ENCODE measurements at regions not wholly inside any gene's neighbourhood (a gene's known extent, or its start where the extent isn't known, plus 50 kb on each side); places are given as distances from the start of the nearest gene placed in this dataset.

- TF ChIP-seq PRDM2 (tag by site-specific recombination; IDR thresholded peaks at IDR 0.05; ENCODE audit: borderline replicate concordance), result no peak
- no peak for TF ChIP-seq ZNF112 (tag by site-specific recombination; IDR thresholded peaks at IDR 0.05)
- no peak for TF ChIP-seq ZNF221 (tag by site-specific recombination; IDR thresholded peaks at IDR 0.05; ENCODE audit: borderline replicate concordance)
- no peak for TF ChIP-seq ZNF211 (tag by site-specific recombination; IDR thresholded peaks at IDR 0.05; ENCODE audit: low read depth)
- no peak for TF ChIP-seq ZIC2 (tag by site-specific recombination; IDR thresholded peaks at IDR 0.05)
- no peak for TF ChIP-seq ZNF707 (tag by site-specific recombination; IDR thresholded peaks at IDR 0.05)
- TF ChIP-seq EGR2 (tag by site-specific recombination; IDR thresholded peaks at IDR 0.05; ENCODE audit: low read depth), result no peak
Measured at GRCh38 chr14:96746101-96746500, 51.1 kb upstream of the VRK1 start (continued).

- Histone ChIP-seq H3K4me1 (ENCODE audit: control insufficient read depth, insufficient read depth, low read length) (no peaks in the 10 kb centered on the region), H3K4me3 (ENCODE audit: low read depth, low read length) (no peak overlapping the region), H3K36me3 (ENCODE audit: control insufficient read depth in 2 of 2, insufficient read depth in 1 of 2, low read length in 2 of 2) (no peaks in the 10 kb centered on the region), H3K9me3 (ENCODE audit: control insufficient read depth, insufficient read depth, low read depth, low read length) (no peaks in the 10 kb centered on the region), H3K27ac (ENCODE audit: extremely low read depth, low read depth, low read length) (no peak overlapping the region)
- ChIA-PET CTCF (interaction anchor here (1.4 to 1.6 kb wide), 2 partner anchors 106 to 180 kb away, joined by 5 to 6 read pairs; no protein-coding TSS in a partner anchor), POLR2A (no interaction called here)
- TF ChIP-seq ZNF140 (tag by site-specific recombination; IDR thresholded peaks at IDR 0.05) (no peak), ZNF837 (tag by site-specific recombination; IDR thresholded peaks at IDR 0.05) (no peak), ZNF704 (tag by site-specific recombination; IDR thresholded peaks at IDR 0.05) (no peak), ZBTB7A (tag by site-specific recombination; IDR thresholded peaks at IDR 0.05; ENCODE audit: low read depth) (no peak), SP3 (tag by site-specific recombination; IDR thresholded peaks at IDR 0.05) (no peak), ZBTB21 (tag by site-specific recombination; IDR thresholded peaks at IDR 0.05) (no peak), ZNF76 (tag by site-specific recombination; IDR thresholded peaks at IDR 0.05; ENCODE audit: borderline replicate concordance, low read depth) (no peak), ZNF658 (tag by site-specific recombination; IDR thresholded peaks at IDR 0.05) (no peak)
Measured at GRCh38 chr14:96747006-96747405, 50.2 kb upstream of the VRK1 start.
